Raji (cell line): ENCODE measurements at regions not wholly inside any gene's neighbourhood (a gene's known extent, or its start where the extent isn't known, plus 50 kb on each side); places are given as distances from the start of the nearest gene placed in this dataset.

Experiments
- POLR2A ChIP-seq: IDR thresholded peaks from 2 replicates; pipeline ENCODE4 v1.6.1; 2011; ENCODE audit warnings: low read depth, low read length, control low read depth; ENCODE audit not compliant: insufficient read depth

GRCh38 chr13:30133996-30134395, 173.4 kb downstream of the KATNAL1 start:
- TF ChIP-seq POLR2A: no peak

GRCh38 chr13:30133554-30133912, 173.8 kb downstream of the KATNAL1 start:
- TF ChIP-seq POLR2A: no peak

- TF ChIP-seq POLR2A: no peak
Measured at GRCh38 chr13:30132623-30133553, 174.5 kb downstream of the KATNAL1 start.

GRCh38 chr13:30129411-30129810, 177.9 kb downstream of the KATNAL1 start:
- TF ChIP-seq POLR2A: no peak

GRCh38 chr13:30128591-30128990, 178.8 kb downstream of the KATNAL1 start:
- TF ChIP-seq POLR2A: no peak

- no peak for TF ChIP-seq POLR2A
Measured at GRCh38 chr13:30128095-30128494, 179.3 kb downstream of the KATNAL1 start.

GRCh38 chr13:30126903-30127428, 180.4 kb downstream of the KATNAL1 start:
- TF ChIP-seq POLR2A: no peak

- no peak for TF ChIP-seq POLR2A
Measured at GRCh38 chr13:30125422-30126073, 181.8 kb downstream of the KATNAL1 start.

- TF ChIP-seq POLR2A: no peak
Measured at GRCh38 chr13:30124131-30124768, 183.1 kb downstream of the KATNAL1 start.

- TF ChIP-seq POLR2A: no peak
Measured at GRCh38 chr13:30123575-30123974, 183.8 kb downstream of the KATNAL1 start.

GRCh38 chr13:30121666-30122065, 185.7 kb downstream of the KATNAL1 start:
- TF ChIP-seq POLR2A: no peak

GRCh38 chr13:30121244-30121643, 186.1 kb downstream of the KATNAL1 start:
- no peak for TF ChIP-seq POLR2A

- no peak for TF ChIP-seq POLR2A
Measured at GRCh38 chr13:30120133-30120822, 187.1 kb downstream of the KATNAL1 start.

GRCh38 chr13:30119476-30119875, 187.9 kb downstream of the KATNAL1 start:
- no peak for TF ChIP-seq POLR2A

- TF ChIP-seq POLR2A: no peak
Measured at GRCh38 chr13:30116379-30116778, 191.0 kb downstream of the KATNAL1 start.
